ENCODE measurements at regions not wholly inside any gene's neighbourhood (a gene's known extent, or its start where the extent isn't known, plus 50 kb on each side); places are given as distances from the start of the nearest gene placed in this dataset.

DNA sequence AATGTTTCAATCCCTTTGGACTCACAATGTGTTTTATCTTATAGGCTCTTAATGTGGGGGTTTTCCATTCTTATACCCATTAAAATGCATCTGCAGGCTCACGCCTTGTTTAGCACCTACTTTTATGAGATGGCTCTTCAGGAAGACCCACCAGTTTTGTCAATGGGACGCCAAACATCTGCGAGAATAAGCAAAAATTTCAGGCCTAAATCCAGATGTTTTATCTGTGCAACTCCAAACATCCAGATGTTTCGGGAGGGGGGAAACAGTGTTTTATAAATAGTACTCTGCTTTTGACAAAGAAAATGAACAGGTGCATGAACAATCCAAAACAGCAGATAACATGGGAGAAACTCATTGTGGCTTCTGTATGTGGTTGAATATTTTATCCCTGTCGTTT lies 342.8 kb downstream of the DHX15 start:
- no peak overlapping the region for H3K27ac ChIP-seq
- TF ChIP-seq, protein P1, sequence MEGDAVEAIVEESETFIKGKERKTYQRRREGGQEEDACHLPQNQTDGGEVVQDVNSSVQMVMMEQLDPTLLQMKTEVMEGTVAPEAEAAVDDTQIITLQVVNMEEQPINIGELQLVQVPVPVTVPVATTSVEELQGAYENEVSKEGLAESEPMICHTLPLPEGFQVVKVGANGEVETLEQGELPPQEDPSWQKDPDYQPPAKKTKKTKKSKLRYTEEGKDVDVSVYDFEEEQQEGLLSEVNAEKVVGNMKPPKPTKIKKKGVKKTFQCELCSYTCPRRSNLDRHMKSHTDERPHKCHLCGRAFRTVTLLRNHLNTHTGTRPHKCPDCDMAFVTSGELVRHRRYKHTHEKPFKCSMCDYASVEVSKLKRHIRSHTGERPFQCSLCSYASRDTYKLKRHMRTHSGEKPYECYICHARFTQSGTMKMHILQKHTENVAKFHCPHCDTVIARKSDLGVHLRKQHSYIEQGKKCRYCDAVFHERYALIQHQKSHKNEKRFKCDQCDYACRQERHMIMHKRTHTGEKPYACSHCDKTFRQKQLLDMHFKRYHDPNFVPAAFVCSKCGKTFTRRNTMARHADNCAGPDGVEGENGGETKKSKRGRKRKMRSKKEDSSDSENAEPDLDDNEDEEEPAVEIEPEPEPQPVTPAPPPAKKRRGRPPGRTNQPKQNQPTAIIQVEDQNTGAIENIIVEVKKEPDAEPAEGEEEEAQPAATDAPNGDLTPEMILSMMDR (conservative IDR thresholded peaks at IDR 0.05) = no peak

DNA sequence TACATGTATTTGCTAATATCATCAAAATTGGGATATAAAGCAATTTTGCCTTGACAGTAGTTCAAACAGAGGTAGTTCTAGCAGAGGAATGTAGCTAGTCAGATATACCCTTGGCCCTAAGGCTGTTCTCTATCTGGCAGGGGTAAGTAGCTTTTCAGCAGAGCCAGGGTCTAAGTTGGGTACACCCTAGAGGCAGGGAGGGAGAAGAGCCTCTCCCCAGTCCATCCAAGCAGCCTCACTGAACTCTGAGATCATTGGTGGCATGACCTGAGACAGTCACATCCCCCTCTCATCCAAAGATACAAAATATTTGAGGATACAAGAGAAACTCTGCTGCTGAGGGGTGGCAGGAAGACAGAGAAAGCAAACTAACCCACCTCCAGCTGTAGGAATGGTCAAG lies 343.7 kb downstream of the DHX15 start:
- TF ChIP-seq ZFX (IDR thresholded peaks at IDR 0.05) = no peak
- TF ChIP-seq, protein P1 (conservative IDR thresholded peaks at IDR 0.05) = no peak; the same call in 1 of the 2 replicates

DNA sequence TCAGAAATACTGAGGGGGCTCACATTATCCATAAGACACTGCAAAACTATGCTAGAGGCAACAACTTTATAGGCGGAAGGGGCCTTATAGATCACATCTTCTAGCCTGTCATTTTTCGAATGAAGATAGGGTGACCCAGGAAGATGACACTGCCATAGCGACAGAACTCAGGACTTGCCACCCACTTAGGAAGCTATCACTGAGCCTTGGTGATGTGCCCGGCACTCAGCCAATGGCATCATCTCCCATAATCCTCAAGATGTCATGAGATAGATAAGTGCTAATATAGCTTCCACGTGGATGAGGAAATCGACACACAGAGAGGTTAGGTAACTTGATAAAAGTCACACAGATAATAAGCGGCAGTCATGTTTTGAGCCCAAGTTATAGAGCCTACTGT lies 346.6 kb downstream of the DHX15 start:
- TF ChIP-seq ZFX (IDR thresholded peaks at IDR 0.05) = no peak
- TF ChIP-seq, protein P1 (conservative IDR thresholded peaks at IDR 0.05) = no peak
- no peak overlapping the region for H3K27ac ChIP-seq

More for the DNA sequence above, 343.7 kb downstream of the DHX15 start:
- no peak overlapping the region for H3K27ac ChIP-seq

DNA sequence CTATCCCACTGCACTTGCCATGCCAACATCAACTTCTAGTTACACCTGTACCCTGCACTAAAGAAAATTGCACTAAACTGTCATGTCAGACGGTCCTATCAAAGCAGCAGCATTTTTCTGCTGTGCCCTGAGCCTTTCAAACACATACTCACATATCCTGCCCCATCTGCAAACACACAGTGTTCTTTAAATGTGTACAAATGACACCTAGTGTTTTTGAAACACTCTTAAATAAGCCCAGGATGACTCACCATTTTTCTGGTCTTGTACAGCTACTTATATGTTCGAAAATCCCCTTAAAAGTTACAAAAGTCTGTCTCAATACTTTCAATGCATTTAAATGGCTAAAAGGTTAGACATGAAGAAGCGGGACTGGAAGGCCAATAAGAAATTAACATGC lies 346.7 kb upstream of the PPARGC1A start:
- H3K27ac ChIP-seq = no peak overlapping the region
- TF ChIP-seq, protein P1 (conservative IDR thresholded peaks at IDR 0.05) = no peak
- no peak for TF ChIP-seq ZFX (IDR thresholded peaks at IDR 0.05)

DNA sequence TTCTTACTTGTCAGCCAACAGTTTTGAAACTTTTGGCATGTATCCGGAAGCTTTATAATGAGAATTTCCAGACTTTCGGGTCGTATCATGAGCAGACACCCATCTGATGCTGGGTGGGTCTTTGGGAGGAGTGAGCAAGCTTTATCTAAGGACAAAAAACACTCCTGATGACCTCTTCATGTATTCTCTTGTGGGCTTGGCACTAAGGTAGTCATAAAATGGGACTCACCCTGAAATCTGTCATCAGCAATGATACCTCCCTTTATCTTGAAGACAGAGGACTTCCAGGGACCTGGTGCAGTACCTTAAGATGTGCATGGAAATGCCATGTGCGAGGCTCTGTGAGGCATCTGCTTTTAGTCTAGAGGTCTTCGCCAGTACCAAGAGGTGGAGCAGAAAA lies 346.3 kb upstream of the PPARGC1A start:
- H3K27ac ChIP-seq = no peak overlapping the region
- TF ChIP-seq, protein P1 (conservative IDR thresholded peaks at IDR 0.05) = no peak
- TF ChIP-seq ZFX (IDR thresholded peaks at IDR 0.05) = no peak

DNA sequence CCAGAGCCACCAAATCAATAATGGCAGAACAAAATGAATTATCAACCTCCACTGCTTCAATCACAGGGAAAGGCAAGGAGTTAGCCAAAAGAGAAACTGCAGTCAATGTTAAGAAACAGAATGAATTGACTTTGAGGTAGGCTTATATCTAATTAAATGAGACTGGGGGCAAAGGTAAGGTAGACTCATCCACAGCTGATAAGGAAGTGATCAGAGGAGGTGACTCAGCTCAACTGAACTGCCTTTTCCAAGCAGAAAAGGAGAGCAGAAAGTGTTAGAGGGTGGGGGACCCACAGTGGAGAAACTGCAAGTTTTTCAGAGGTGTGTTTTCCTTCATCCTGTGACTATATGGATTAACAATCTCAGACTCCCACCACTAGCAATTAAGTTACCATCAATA lies 345.8 kb upstream of the PPARGC1A start:
- TF ChIP-seq, protein P1 (conservative IDR thresholded peaks at IDR 0.05) = no peak
- TF ChIP-seq ZFX (IDR thresholded peaks at IDR 0.05) = no peak
- no peak overlapping the region for H3K27ac ChIP-seq

DNA sequence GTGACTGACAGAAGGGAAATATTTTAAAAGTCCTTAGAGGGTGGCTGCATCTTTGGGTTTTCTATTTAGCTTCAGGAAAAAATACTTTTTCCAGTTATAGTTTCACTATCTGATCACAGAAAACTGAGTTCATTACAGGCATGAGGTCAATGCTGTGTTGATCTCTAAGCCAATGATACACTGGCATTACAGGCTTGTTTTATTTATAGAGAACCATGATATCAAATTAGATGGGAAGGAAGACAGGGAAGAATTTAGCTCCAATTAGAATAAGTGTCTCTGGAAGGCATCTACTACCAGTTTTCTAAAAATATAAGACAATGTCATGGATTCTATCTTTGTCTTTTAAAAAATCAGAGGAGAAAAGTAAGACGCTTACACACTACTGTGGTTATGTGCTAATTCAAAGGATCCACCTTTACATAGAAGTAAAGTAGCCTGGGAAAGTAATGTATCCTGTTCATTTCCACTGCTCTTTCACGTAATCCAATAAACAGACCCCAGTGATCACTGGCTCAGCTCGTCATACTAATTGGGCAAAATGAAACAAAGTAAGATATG lies 344.5 kb upstream of the PPARGC1A start:
- TF ChIP-seq ZFX (IDR thresholded peaks at IDR 0.05) = no peak
- TF ChIP-seq, protein P1 (conservative IDR thresholded peaks at IDR 0.05) = no peak
- H3K27ac ChIP-seq = no peak overlapping the region
